ENCODE measurements at regions not wholly inside any gene's neighbourhood (a gene's known extent, or its start where the extent isn't known, plus 50 kb on each side); places are given as distances from the start of the nearest gene placed in this dataset.

DNA sequence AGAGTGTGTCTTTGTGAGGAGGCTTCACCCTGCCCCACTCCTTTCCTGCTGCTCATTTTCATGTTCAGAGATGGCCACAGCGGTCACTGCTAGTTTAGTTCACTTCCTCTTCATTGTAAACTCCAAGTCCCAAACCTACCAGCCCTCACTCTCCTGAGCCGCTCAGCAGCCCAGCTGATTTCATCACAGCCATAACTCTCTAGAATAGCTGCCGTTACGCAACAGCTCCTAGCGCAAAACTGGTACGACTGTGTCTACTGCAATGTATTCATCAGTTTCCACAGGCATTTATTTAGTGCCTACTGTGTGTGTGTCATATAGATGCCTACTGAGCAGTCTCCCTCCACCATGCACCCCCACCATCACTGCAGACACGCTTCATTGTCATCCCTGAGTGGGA is 233.5 kb upstream of the RPL38 start:
- TF ChIP-seq SP1 (IDR thresholded peaks at IDR 0.05): no peak
- no peak for TF ChIP-seq BHLHE40 (IDR thresholded peaks at IDR 0.05; ENCODE audit: borderline replicate concordance)
- TF ChIP-seq ARNT (IDR thresholded peaks at IDR 0.05): no peak
- no peak for TF ChIP-seq ZNF384 (IDR thresholded peaks at IDR 0.05)
- TF ChIP-seq, protein P1, sequence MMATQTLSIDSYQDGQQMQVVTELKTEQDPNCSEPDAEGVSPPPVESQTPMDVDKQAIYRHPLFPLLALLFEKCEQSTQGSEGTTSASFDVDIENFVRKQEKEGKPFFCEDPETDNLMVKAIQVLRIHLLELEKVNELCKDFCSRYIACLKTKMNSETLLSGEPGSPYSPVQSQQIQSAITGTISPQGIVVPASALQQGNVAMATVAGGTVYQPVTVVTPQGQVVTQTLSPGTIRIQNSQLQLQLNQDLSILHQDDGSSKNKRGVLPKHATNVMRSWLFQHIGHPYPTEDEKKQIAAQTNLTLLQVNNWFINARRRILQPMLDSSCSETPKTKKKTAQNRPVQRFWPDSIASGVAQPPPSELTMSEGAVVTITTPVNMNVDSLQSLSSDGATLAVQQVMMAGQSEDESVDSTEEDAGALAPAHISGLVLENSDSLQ (IDR thresholded peaks at IDR 0.05): no peak
- no peak for TF ChIP-seq NFRKB (IDR thresholded peaks at IDR 0.05)
- TF ChIP-seq FOXA1 (IDR thresholded peaks at IDR 0.05): no peak
- no peak for TF ChIP-seq FOXM1 (IDR thresholded peaks at IDR 0.05; ENCODE audit: borderline replicate concordance)
- TF ChIP-seq SUZ12 (IDR thresholded peaks at IDR 0.05): no peak
- TF ChIP-seq ELF4 (IDR thresholded peaks at IDR 0.05): no peak
- no peak for TF ChIP-seq HDGF (IDR thresholded peaks at IDR 0.05; ENCODE audit: borderline replicate concordance)
- no peak for TF ChIP-seq CTBP1 (IDR thresholded peaks at IDR 0.05; ENCODE audit: borderline replicate concordance)
- no peak for TF ChIP-seq TARDBP (IDR thresholded peaks at IDR 0.05)

All from HEK293T (cell line).